Testis (tissue), 2 donors: ENCODE measurements at regions not wholly inside any gene's neighbourhood (a gene's known extent, or its start where the extent isn't known, plus 50 kb on each side); places are given as distances from the start of the nearest gene placed in this dataset.

Source experiments
- POLR2A ChIP-seq: fragments of 450-650 bp; IDR thresholded peaks from one replicate; pipeline ENCODE4 v1.6.1; 2017; ENCODE audit warnings: antibody characterized with exemption, mild to moderate bottlenecking, moderate library complexity
- TF ChIP-seq, protein P1 (sequence below), 3 experiments: fragments of 450-650 bp in 2 of 3; fragments of 200-600 bp in 1 of 3; sonication (generic) in 1 of 3; IDR thresholded peaks; one replicate each; pipeline ENCODE4 v1.5.1; 2016 to 2019; ENCODE audit warnings: antibody characterized with exemption in 3 of 3, mild to moderate bottlenecking in 2 of 3, moderate library complexity in 1 of 3

DNA sequence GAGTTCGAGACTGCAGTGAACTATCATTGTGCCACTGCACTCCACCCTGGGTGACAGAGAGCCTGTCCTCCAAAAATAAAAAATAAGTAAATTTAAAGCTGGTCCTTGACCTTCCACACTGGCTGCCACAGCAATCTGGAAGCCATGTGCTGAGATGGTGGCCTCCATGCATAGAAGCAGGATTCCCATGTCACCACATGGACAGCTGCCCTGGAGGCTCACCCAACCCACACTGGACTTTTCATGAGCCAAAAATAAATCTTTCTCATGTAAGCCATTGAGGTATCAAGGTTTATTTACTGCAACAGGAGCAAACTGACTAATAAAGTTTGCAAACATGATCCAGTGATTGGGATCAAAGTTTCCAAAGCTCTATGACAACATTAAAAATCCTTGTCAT, 88.5 kb downstream of the SETD4 start:
- TF ChIP-seq, protein P1, sequence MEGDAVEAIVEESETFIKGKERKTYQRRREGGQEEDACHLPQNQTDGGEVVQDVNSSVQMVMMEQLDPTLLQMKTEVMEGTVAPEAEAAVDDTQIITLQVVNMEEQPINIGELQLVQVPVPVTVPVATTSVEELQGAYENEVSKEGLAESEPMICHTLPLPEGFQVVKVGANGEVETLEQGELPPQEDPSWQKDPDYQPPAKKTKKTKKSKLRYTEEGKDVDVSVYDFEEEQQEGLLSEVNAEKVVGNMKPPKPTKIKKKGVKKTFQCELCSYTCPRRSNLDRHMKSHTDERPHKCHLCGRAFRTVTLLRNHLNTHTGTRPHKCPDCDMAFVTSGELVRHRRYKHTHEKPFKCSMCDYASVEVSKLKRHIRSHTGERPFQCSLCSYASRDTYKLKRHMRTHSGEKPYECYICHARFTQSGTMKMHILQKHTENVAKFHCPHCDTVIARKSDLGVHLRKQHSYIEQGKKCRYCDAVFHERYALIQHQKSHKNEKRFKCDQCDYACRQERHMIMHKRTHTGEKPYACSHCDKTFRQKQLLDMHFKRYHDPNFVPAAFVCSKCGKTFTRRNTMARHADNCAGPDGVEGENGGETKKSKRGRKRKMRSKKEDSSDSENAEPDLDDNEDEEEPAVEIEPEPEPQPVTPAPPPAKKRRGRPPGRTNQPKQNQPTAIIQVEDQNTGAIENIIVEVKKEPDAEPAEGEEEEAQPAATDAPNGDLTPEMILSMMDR (IDR thresholded peaks at IDR 0.05) = no peak
- no peak for TF ChIP-seq POLR2A
